GM23248 (cell line): ENCODE measurements at regions not wholly inside any gene's neighbourhood (a gene's known extent, or its start where the extent isn't known, plus 50 kb on each side); places are given as distances from the start of the nearest gene placed in this dataset.

ENCODE experiments used
- EZH2 ChIP-seq: fragments of 200-600 bp; sonication (generic); IDR thresholded peaks from 2 replicates; pipeline ENCODE4 v1.6.1; 2018; ENCODE audit warnings: antibody characterized with exemption, mild to moderate bottlenecking; ENCODE audit not compliant: insufficient read depth, poor library complexity, severe bottlenecking
- EZH2phosphoT487 ChIP-seq: fragments of 200-600 bp; sonication (generic); IDR thresholded peaks from 2 replicates; pipeline ENCODE4 v1.6.1; 2018; ENCODE audit warnings: antibody characterized with exemption, moderate library complexity, mild to moderate bottlenecking, low read depth; ENCODE audit not compliant: insufficient read depth

DNA sequence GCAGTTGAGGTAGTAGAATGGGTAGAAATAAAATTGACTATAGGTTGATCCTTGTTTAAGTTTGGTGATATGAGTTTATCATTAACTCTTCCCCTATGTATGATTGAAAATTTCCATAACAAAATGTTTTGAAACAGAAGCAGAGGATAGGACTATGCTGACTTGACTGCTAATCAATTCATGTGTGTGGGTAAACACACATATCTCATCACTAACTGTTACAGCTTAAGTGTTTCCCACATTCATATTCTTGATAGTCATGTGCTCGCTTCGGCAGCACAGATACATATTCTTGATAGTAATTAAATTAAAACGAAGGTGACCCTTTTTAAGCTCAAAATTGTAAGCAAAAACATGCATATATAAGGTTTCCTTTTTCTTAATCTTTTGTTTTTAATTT, 68.2 kb upstream of the SAMSN1 start:
- TF ChIP-seq EZH2phosphoT487 (no peak), EZH2 (no peak)
